GM10266 (cell line): ENCODE measurements at regions not wholly inside any gene's neighbourhood (a gene's known extent, or its start where the extent isn't known, plus 50 kb on each side); places are given as distances from the start of the nearest gene placed in this dataset.

ENCODE experiments used
- DNase-seq: peaks from one replicate; pipeline ENCODE4 v3.0.0; 2012; ENCODE audit errors: extremely low spot score
- CTCF ChIP-seq: IDR thresholded peaks from 2 replicates; pipeline ENCODE4 v1.5.1; 2012; ENCODE audit warnings: mild to moderate bottlenecking, low read depth; ENCODE audit not compliant: control insufficient read depth, insufficient read depth; ENCODE audit errors: missing control alignments

DNA sequence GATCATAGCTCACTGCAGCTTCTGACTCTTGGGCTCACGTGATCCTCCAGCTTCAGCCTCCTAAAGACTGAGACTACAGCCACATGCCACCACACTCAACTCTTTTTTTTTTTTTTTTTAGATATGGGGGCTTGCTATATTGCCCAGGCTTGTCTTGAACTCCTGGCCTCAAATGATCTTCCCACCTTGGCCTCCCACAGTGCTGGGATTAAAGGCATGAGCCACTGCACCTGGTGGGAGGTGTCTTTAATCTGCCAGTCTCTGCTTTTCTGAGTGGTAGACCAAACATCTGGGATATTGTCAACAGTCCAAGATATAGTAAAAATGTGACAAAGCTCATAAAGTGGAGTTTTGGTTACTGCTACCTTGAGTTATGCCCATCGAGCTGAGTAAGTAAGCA lies 104.9 kb upstream of the FOXP2 start:
- TF ChIP-seq CTCF: no peak
- no peak for DNase-seq

DNA sequence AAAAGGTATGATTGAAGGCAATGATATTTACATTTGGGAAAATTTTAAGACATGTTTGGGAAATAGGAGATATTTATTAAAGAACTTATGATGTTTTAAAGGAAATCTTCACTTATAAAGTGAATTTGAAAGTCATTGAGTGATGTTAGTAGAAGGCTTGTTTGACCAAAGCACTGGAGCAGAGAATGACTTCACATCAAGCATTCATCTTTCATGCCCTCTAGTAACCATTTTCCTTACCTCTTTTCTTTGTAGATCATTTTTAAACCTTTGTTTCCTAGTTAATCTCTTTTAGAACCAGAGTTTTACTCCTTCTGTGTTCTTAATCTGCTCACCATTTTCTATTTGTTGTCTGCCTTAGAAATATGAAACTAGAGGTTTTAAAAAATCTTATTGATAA lies 111.3 kb upstream of the FOXP2 start:
- TF ChIP-seq CTCF: no peak

DNA sequence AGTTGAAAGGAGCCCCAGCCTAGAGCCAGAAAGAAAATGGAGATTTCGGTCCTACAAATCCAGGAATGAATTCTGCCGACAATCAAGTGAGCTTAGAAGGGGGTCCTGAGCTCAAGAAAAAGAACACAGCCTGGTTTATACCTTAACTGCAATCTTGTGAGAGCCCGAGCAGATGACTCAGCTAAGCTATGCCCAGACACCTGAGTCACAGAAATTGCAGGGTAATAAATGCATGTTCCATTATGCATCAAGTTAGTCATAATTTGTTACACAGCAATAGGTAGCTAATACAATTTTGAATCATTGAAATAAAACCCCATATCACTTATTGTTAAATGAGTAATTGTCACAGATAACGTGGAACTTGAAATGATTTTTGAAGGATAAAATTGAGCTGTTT lies 111.8 kb upstream of the FOXP2 start:
- DNase-seq: no peak
- TF ChIP-seq CTCF: no peak

More for the DNA sequence above, 111.3 kb upstream of the FOXP2 start:
- no peak for DNase-seq

DNA sequence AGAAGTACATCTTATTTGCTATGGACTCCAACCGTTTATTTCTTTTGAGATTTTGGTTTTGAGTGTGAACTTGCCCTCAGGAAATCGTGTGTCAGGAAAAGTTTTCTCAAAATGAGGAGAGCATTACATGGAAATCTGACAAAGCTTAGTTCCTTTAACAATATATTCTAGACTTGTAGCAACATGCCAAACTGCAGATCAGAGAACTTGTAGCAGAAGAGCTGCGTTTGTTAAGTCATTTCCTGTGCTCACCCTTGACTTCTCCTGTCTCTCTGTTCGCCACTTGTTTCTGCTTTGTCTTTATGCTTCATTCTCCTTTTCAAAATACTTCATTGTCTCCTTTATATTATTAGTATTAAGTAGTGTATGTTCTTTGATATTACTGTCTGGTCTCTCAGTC lies 116.6 kb upstream of the FOXP2 start:
- no peak for DNase-seq
- no peak for TF ChIP-seq CTCF

GRCh38 chr7:114297121-114297520 lies 117.5 kb upstream of the FOXP2 start:
- no peak for TF ChIP-seq CTCF
- no peak for DNase-seq

- DNase-seq: no peak
- no peak for TF ChIP-seq CTCF
Observed at GRCh38 chr7:114295522-114295921, 119.1 kb upstream of the FOXP2 start.

DNA sequence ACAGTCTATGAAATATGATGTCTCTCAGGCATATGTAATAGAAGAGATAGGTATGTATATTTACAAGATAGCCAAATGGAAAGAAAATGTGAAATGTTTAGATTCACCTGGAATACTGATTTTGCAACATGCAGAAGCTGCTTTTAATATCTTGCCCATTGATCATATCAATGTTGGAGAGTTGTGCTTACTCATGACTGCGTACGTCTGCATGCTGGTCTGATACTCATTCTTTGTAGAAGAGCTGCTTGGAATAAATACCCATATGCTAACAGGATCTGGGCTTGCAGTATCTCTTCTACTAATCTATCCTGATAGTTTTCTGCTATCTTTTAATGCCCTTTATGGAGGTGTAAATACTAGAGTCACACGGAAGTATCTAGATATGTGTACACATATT lies 120.6 kb upstream of the FOXP2 start:
- TF ChIP-seq CTCF: no peak

More for the DNA sequence above, 120.6 kb upstream of the FOXP2 start:
- no peak for DNase-seq
